Activated CD4-positive, alpha-beta T cell treated with anti-CD3 and anti-CD28 coated beads for 48 hours (primary cell): ENCODE measurements at regions not wholly inside any gene's neighbourhood (a gene's known extent, or its start where the extent isn't known, plus 50 kb on each side); places are given as distances from the start of the nearest gene placed in this dataset.
"Not testable (repeated sequence)": the region's sequence is repeated elsewhere in the genome, so short reads cannot be mapped to it uniquely, and the experiment has no call there.

Source experiments
- DNase-seq: peaks from one replicate; pipeline ENCODE4 v3.0.0-alpha.2; 2020

DNA sequence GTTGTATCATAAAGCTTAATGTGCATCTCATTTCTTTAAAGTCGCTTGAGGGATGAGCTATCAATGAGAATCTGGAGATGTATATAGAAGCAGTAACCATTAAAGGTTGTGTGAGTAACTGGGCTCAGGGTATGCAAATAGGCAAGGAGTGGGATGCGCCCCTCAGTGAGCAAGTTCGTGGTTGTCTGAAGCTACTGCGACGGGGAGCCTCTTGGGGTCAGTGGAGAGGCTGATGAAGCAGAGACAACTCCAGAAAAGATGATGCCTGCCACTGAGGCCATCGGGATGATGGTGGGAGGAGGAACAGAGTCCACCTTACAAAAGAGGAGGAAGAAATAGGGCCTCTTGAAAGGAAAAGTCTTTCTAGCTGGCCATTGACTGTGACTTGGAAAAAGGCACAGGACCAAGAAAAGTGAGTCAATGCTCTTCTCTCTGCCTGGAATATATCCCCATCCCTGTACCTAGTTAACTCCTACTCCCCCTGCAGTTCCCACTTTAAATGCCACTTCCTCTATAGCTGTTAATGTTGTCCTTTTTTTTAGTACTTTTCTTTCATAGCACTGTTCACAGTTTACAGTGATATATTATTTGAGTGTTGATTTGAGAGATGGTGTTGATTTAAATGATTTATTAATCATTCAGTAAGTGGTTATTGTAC is 51.4 kb upstream of the LSM6 start:
- peak; percentile 32 for DNase-seq

DNA sequence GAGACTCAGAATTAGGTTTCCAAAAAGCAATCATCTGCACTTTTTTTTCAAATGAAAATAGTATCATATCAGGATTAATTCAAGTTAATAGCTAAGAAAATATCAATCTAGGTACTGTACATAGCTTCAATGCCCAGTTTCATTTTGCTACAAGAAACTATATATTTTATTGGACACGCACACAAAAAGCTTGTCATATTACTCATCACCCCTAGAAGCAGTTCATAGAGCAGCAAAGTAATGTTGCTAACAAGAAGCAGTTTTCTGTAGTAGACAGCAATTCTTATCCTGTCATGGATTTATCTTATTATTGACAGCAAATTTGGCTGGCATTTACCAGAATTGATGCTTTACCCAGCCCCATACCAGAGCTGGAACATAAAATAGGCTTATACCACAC is 52.3 kb upstream of the LSM6 start:
- no peak for DNase-seq

DNA sequence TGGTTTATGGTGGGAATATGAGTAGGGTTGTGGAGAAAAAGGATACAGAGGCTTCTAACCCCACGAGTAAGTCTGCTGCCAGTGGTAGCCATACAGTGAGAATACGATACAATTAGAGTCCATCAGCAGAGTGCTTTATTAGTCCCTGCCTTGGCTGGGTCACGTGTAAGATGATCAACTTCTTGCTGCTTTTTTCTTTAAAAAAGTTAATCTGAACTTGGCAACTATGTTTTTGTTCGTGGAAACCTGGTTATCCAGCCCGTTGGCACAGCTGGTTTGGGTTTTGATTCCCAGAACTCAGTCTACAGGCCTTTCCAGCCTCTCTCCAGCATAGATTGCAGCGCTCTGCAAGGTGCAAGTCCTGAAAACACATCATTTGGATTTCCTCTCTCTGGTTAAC is 53.1 kb upstream of the LSM6 start:
- DNase-seq = no peak

DNA sequence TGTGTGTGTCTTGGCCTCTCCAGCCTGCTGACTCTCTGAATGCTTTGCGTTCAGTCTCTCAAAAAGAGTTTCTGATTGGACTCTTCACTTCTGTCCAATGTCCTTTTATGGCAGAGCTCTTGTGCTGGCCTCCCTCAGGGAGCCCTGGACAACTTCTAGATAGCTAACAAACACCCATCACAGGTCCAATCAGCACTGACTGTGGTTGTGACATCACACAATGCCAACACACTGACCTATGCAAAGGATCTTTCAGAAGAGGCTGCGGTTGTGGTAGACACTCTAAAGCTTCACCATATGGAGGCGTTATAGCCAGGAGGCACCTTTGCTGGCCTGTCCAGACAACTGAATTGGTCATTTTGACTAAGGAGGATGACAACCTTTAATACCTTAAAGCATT is 53.8 kb upstream of the LSM6 start:
- DNase-seq = no peak

DNA sequence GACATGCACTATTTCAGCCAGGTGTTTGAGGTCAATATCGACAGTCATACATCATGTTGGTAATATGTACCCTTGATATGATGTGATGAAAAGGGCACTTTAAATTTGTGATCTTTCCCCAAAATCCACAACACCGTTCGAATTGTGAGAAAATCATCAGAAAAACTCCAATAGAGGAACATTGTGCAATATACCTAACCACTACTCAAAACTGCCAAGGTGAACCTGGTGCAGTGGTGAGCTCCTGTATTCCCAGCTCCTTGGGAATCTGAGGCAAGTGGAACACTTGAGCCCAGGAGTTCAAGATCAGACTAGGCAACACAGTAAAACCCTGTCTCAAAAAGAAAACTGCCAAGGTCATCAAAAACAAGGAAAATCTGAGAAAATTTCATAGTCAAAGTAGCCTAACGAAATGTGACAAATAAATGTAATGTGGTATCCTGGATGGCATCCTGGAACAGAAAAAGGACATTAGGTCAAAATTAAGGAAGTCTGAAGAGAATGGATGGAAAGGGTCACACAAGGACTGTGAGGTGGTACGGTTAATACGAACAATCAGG is 55.6 kb upstream of the LSM6 start:
- no peak for DNase-seq

DNA sequence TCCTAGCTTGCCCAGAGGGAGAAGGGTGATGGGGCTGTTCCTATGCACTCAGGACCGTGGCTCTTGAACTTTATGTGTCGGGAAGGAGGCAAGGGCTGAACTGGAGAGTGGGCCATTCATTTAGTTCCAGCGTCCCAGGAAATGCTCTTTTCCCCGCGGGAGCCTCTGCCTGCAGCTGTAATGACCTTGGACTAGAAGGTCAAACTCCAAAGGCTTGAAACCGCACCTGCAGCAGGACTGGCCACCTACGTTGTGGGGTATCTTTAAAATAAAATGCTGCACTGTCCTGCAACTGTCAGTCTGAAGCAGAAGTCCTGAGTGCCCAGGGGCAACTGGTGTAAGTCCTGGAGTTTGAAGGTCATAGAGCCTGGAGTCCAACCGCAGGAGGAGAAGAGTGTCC is 61.5 kb upstream of the LSM6 start:
- no peak for DNase-seq

DNA sequence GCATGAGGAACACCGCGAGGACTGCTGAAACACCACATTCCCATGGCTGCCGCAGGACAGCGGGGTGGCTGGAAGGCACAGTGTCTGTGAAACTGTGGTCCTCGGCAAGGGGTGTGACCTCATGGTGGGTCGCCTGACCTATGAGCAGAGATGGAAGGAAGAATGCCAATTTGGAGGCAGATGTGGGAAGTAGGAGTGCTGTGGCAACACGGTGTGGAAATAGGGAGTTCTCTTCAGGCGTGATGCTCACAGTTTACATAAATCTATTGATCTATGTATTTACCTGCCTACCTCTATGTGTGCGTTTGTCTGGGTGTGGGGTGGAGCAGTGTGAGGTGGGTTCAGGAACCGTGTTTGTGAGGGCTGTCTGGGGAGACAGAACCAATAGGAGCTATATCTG is 62.3 kb upstream of the LSM6 start:
- no peak for DNase-seq

DNA sequence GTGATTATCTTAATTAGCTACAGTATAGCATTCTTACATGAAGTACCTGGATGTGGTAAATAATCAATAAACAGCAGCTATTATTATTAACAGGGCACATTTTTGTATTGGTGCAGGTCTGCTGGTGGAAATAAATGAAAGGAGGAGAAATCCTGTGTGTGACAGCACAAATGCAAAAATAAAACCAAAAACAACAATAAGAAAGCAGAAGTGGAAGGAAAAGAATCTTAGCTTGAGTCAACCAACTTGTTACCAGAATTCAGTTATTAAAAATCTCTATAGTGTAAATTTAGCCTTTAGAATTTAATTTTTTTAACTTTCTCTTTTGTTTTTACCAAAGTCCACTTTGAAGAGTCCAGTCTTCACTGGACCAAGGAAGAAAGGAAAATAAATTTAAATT is 63.1 kb upstream of the LSM6 start:
- no peak for DNase-seq

DNA sequence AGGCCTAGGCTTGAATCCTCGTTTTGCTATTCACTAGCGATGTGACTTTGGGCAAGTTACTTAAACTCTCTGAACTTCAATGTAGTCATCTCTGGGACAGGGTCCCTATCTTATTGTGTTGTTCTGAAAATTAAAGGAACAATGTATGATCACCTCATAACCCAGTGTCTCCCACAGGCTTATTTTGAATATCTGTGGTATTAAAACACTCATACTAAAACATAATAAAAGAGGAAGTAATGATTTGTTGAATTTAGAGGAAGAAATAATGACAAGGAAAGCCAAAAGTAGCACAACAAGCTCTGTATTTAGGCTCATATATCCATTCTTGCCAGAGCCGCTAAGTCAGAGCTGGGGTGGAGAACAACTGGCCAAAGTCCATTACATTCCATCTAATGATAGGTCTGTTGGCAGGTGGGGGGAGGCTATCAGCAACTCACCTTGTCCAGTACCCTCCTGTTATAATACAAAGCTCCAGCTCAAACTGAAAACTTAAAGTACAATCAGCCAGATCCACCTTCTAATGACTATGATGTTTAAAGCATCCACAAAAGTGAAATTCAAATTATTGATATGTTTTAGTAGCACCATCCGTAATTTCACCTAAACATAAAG is 64.5 kb upstream of the LSM6 start:
- DNase-seq = no peak

DNA sequence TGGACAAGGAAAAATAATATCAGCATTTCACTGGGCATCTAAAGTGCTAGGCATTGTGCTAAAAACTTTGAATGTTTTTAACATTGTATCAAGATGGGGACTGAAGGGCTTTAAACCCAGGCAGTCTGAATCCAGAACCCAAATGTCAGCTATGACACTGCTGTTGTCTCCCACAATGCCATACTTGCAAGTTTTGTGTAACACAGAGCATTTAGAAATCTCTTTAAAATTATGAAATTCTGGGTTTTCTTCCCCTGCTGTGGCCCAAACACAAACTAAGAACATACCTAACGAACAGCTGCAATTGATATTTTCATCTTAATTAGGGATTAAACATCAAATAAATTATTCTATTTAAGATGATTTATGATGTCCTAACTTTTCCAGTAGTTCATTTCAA is 66.8 kb upstream of the LSM6 start:
- no peak for DNase-seq

DNA sequence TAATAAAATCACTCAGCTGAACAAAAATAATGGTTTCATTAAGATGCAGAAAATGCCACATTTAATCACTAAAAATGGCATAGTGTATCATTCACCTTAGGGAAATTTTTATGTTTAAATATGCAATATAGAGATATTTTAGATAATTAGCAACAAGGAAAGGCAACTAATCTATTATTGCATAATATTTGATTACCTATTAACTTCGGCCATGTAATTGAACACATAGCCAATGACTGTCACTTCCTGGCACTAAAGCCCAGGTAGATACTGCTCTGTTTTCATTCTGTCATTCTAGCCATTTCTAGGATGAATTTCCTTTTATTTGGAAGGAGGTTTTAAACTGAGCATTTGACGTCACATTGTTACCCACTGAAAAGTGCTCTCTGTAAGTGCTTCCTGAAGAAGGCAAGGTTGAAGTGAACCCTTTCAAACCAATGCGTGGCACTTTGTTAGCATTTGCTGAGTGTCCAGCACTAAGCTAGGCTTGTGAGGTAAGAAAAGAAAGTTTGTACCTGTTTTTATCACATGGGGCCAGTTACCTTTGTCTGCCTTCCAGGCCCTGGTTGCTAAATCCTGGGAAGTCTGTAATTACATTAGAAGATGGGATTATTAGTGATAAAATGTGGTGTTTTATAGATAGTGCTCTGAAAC is 67.8 kb upstream of the LSM6 start:
- DNase-seq = no peak

DNA sequence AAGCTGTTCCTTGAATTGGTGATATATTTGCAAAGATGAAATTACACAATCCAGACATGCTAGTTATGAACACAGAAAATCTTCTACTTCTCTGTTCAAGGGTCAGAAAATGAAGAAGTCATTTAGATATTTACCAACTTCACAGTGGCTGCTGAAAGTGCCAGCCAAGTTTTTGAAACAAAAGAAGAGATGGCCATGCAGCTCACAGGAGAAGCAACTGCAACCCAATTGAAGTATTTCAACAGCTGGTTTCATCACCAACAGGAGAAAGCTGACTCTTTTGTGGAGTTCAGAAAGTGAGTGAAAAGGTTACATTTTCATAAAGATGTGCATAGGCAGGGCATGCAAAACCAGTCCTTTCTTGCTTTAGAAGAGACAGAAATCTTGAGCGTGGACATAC is 70.1 kb upstream of the LSM6 start:
- no peak for DNase-seq

DNA sequence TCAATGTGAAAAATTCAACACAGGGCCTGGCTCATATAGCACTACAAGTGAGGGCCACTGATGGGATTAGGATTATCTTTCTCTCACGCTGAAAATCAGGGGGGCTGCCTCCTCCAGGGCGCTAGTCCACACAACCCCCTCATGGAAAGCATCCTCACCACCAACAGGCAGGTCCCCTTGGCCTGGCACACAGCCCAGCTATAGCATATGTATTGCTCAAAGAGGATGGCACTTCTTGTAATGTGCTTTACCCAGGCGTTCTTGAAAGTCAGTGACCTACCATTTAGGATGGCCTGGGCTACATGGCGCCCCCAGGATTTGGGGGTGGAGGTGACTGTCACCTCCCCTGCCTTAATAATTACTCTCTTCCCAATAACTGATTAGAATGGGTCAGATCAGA is 71.0 kb upstream of the LSM6 start:
- no peak for DNase-seq

DNA sequence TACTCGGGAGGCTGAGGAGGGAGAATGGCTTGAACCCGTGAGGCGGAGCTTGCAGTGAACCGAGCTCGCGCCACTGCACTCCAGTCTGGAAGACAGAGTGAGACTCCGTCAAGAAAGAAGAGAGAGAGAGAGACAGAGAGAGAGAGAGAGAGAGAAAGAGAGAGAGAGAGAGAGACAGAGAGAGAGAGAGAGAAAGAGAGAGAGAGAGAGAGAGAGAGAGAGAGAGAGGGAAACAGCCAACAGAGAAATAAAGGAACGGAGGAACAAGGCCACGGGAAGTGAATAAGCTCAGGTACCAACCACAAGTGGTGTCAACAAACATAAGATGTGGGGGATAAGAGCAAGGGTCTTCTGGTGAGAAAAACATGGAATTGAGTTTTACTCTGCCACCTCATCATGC is 71.5 kb upstream of the LSM6 start:
- not testable (repeated sequence) for DNase-seq

DNA sequence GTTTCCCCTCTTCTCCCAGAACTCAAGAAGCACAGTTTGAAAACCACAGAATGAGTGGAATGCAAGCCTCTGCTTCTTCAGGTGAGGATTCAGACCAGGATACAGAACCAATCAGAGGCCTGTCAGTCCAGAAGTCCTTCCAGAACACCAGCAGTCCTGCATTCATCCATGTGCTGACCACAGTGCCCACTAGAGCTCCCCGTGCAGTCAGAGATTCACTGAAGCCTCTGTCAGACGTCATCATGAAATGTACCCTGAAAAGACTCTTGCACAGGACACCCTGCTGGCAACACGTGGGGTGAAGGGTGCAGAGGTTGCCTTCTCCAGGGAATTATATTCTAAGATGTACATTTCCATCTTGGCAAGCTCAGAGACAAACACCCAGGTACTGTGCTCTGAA is 75.9 kb upstream of the LSM6 start:
- no peak for DNase-seq

DNA sequence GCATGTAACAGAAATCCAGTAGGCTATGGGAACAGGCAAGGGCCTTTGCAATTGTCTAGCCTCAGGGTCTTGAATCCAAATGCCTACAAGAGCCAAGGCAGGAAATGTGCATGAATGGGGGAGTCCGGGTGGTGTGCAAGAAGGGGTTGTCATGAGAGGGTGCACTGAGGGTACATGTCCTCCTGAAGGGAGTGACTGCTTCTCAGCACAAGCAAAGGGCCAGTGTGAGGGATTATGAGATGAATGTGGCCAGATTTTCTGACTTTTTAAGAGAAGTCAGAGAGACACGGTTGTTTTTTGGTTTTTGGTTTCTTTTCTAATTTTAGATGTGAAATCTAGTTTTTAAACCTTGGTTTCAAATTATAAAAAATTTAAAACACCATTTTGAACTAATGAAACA is 76.5 kb upstream of the LSM6 start:
- no peak for DNase-seq

DNA sequence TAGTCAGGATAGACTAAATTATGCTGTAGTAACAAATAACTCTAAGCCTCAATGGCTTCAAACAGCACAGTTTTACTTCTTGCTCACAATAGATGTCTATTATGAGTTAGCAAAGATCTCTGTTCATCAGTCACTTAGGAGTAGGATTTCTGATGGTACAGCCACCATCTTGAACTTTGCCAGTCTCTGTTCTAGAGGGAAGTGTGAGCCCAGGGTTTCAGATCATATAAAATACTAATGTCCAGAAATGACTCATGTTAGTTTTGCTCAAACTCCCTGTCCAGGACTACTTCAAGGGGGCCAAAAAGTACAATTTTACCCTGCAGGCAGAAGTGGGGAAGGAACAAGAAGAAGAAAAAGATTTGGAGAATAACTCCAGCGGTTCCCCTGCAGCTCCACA is 77.1 kb upstream of the LSM6 start:
- no peak for DNase-seq

DNA sequence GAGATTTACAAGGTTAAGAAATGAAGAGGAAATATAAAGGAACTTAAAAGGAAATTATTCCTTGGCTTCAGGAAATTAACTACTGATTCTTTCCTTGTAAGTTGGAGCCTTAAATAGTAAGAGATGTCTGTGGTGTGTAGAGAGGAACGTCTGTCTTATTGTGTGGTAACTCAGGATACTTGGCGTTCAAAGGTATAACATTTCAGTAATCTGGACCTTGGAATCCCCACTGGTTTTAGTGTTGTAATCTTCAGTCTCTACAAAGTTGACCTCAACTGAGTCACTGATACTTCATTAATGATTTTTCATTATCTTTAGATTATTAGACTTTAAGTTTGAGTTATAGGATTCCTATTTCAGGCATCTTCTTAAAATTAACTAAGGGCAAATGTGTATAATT is 79.1 kb upstream of the LSM6 start:
- DNase-seq = no peak

DNA sequence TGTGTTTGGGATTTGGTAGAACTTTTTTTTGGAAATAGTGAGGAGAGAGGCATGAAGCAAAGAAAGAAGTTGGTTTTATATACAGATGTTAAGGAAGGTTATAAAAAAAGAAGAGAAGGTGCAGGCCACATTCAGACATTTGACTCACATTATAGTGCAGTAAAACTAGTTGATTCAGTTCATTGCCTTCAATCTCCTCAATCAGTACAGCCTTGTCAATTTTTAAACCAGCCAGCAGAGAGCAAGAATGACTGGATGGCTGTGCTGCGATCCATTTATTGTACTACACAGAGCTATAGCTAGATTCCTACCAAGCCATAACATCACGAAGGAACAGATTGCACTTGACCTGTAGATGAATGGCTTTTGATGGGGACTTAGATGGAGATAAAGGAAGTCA is 79.7 kb upstream of the LSM6 start:
- DNase-seq = no peak

DNA sequence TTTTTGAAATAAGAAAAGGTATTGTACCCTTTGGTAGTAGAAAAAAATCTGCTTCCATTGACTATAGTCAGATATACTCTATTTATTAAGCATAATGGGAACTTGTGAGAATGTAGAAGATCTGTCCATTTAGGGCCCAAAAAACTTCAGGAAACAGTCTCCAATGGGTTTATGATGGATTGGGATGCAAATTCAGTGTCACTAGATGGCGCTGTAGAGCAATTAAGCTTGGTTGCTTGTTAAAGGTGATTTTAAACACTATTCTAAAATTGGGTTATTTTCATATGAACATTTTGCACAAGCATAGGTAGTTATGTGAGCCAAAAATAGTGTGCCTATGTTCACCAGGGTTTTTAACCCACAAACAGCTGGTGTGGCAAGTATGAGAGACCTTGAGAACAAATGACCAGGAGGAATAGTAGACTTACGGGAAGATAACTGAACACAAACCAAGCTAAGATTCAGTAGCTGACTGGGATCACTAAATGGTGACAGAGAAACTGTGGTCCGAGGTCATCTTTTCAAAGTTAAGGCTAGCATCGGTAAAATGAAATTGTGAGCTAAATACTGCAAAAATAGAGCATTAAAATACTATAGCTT is 80.3 kb upstream of the LSM6 start:
- DNase-seq = peak; percentile 35

DNA sequence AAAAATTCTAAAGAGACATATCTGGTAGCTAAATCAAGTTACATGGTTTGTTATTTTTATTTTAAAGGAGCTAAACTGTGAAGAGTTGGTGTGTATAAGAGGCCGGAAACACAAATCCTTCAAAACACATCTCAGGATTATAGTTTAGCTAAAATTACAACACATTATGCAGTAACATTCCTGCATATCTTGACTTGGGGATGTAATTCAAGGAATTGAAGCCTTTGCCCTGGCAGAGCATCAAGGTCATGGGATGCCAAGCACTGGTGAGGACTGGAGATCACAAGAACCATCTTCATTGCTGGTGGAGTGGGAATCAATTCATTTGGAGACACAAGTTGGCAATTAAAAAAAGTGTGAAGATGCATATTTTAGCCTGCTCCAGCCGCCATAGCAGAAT is 86.8 kb upstream of the LSM6 start:
- no peak for DNase-seq

DNA sequence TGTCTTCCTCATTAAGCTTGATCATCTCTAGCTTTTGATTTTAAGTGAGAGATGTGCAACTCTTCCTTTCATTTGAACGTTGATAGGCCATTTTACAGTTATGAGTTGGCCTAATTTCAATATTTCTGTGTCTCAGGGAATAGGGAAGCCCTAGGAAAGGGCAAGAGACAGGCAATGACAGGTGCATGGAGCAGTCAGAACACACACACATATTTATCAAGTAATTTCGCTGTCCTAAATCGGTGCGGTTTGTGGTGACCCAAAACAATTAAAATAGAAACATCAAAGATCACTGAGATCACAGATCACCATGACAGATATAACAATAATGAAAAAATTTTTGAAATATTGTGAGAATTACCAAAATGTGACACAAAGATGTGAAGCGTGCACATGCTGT is 87.7 kb upstream of the LSM6 start:
- DNase-seq = no peak

DNA sequence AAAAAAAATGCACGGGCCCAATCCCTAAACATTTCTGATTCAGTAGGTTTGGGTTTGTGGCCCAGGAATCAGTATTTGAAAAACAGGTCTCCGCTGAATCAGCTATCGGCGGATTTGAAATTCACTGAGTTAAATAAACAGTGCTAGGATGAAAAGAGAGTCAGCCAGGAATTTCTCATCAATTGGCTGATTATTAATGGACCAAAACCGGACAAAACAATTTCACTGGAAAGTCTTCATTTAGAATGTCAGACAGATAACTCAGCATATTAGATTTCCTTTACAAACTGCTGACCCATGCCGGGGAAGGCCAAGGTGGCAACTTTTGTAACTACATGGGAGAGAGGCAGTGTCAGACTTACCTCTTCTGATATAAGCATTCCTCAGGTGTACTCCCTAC is 99.4 kb upstream of the LSM6 start:
- DNase-seq = no peak

DNA sequence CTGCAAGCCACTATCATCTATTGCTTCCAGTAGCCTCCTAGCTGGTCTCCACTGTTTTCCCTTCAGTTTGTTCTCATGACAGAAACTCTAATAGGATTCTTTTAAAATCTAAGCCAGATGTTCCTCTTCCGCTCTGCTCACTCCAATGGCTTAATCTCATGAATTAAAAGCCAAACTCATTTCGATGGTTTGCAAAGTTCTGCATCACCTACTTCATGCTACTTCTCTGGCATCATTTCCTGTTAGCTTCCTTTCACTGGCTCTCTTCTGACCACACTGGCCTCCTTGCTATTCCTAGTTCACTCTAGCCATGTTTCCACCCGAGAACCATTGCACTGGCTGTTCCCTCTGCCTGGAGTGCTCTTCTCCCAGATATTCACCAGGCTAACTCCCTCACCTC is 102.0 kb upstream of the LSM6 start:
- DNase-seq = no peak
